NCI-H1436 (cell line): ENCODE measurements at regions not wholly inside any gene's neighbourhood (a gene's known extent, or its start where the extent isn't known, plus 50 kb on each side); places are given as distances from the start of the nearest gene placed in this dataset.

Experiments
- DNase-seq: peaks from one replicate; lab custom pipeline; 2025; lab: John Stamatoyannopoulos, UW

DNA sequence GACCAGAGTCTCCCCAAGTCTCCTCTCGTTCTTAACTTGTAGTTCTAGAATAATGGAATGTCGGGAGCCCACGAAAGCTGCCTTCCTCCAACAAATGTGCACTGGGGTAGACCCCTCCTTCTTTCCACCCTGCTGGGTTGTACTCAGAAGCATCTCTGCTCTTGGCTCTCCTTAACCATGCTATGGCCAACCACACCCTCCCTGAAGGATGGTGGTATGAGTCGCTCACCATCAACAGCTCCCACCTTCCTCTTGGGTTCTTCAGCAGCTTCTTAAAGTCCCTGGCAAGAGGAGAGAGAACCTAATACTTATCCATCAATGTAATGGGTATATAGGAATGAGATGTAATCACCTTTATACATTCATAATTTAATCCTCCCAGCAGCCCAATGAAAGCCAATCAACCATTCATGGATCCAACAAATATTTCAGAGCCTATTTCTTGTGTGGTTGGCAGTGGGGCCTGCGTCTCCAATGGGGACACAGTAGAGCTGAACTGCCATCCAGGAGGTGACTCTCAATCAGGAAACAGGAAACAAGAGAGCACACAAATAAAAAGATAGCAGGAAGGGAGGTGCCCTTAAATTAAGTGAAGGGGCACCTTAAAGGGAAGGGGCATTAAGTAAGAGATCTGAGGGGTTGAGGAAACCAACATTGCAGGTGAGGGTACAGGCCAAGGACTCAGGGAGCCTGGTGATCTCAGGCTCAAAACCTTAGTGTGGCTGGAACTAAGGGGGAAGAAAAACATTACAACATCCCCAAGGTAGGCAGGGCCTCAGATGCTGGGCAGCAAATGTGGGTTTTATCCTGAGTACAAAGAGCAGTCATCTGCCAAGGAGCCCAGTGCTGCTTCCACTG, 64.4 kb upstream of the ETS2 start:
- no peak for DNase-seq

DNA sequence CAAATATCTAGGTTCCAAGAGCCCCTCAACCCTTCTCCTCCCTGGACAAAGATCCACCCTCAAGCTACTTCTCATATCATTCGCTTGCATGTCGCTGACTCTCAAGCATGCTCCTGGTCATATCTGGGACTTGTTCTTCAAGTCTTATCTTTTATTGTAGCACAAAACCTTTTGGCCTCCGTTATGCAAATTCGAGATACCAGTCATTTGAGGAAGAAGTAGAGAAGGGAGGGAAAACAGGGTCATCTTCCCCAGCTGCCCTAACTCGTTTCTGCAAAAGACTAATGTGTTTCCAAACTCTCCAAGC, 63.8 kb upstream of the ETS2 start:
- DNase-seq: no peak

DNA sequence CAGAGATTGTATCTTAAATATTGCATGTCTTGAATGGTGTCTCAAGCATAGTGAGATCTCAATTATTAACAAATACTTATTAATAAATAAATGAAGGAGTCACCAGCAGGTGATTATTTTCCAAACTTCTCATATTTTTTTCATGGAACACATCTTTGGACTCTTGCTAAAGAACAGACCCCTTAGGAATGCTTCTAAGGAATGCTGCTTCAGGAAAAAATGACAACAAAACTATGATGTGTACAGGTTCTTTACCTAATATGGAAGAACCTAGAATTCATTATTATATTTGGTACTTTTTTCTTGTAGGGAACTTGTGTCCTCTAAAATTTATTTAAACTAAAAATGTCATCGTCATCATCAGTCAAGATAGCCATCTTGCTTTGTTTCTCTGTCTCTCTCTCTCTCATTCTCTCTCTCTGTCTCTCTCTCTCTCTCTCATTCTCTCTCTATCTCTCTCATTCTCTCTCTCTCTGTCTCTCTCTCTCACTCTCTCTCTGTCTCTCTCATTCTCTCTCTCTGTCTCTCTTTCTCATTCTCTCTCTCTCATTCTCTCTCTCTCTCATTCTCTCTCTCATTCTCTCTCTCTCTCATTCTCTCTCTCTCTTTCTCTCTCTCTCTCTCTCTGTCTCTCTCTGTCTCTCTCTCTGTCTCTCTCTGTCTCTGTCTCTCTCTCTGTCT, 63.0 kb upstream of the ETS2 start:
- DNase-seq: no peak

DNA sequence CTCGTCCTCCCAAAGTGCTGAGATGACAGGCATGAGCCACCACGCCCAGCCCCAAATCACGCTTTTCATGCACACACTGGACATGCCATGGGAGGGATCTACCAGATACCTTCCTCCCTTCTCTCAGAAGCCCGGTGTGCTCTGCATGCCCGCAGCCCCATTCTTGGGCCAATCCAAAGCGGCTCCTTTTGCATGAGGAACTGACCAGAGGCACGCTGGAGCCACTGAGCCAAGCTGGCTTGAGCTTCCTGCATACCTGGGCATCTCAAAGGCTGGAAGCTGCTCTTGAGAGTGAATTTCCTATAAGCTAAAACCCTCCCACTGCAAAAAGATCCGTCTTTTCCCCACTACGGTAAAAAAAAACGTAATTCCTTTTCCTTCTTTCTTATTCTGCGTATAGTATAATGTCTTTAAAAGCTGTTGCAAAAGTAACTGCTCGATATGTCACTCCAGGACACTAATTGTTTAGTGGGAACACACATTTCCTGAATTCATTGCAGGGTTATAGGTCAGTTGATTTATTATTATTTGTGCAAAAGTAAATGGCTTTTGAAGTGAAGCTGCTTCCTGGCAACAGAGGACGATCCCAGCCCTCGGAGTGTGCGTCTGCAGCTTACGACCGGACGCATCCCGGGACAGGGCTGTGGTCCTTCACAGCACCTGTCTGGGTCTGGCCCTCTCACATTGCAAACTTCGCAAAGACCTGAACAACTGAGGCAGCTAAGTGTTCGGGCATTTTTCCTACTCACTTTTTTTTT, 61.8 kb upstream of the ETS2 start:
- no peak for DNase-seq

DNA sequence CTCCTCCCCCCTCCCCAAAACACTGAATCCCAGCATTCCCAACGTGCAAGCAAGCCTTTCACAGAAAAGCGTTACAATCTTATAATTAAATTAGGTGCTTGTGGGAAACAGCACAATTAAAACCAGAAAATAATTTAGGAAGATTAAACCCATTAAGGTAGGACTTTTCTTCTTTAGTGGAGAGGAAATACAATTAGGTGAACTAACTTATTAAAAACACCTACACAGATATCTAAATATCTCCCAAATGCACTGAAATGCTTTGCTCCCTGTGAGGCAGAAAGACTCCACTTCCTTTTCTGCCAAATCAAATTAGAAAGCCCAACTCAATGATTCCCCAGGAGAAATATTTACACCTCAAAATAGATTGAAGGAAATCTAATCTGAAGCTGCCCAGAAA, 60.9 kb upstream of the ETS2 start:
- no peak for DNase-seq

DNA sequence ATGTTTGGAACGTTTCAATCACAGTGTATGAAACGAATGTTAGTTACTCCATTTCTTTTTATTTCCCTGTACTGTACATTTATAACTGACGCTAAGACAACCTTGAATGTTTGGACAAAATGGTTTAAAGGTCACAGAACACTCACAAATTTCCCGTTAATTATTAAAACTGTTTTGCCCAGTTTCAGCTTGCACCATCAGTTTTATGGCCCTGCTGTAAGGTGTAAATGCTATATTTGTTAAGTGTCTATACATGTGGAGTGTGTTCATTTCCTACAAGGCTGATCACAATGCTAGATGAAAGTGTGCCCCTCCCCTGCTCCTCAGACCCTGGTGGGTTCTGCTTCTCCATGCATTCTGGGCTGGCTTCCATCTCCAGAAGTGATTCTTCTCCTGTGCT, 57.9 kb upstream of the ETS2 start:
- DNase-seq: no peak

DNA sequence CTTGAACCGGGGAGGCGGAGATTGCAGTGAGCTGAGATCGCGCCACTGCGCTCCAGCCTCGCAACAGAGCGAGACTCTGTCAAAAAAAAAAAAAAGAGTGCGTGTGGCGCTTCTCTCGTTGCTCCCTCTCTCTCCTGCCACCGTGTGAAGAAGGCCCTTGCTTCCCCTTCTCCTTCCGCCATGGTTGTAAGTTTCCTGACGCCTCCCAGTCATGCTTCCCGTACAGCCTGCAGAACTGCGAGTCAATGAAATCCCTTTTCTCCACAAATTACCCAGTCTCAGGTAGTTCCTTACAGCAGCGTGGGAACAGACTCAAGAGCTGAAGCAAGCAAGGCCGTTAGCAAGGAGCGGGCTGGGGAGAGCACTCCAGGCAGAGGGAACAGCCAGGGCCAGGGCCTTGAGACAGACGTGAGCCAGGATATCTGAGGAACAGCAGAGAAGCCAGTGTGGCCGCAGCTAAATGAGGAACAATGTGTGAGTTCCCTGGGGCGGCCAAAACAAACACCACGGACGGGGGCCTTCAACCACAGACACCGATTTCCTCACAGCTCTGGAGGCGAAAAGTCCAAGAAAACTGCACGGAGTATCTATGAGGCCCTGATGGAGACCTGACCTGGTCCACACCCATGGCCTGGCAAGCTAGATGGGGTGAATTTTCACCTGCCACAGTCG, 54.2 kb upstream of the ETS2 start:
- no peak for DNase-seq

DNA sequence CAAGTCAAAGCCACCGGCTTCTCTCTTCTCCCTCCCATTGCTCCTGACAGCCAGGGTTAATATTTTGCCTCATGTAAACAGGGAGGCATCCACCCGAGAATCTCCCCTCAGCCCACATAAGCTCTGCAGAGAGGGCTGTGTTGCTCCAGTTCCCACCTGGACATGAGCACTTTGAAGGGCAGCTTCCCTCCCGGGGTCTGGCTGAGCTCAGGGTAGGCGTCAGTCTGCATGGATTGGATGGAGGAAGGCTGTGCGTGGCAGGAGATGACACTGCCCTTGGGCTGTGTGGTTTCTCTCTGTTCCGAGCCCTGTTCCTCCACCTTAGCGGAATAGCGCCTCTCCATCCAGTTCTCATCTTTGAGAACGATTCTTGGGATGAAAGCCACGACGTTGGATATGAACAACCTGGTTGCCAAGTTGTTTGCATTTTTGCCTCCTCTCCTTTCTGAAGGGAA, 53.7 kb upstream of the ETS2 start:
- DNase-seq: no peak

DNA sequence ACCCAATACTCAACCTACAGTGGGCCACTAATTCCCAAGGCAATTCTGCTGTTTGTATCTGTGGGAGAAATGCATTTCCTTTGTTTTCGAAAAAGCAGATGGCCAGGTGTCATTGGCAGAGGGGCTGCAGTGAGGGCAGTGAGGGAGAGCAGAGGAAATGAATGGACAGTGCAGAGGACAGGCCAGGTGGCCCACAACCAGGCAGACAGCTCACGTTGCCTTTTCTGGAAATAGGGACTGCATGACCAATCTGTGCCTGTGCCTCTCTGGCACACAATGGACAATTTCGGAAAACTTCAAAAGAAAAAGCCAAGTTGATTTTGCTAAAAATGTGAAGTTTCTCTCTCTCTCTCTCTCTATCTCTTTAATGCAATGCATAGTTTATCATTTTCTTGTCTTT, 52.6 kb upstream of the ETS2 start:
- no peak for DNase-seq

DNA sequence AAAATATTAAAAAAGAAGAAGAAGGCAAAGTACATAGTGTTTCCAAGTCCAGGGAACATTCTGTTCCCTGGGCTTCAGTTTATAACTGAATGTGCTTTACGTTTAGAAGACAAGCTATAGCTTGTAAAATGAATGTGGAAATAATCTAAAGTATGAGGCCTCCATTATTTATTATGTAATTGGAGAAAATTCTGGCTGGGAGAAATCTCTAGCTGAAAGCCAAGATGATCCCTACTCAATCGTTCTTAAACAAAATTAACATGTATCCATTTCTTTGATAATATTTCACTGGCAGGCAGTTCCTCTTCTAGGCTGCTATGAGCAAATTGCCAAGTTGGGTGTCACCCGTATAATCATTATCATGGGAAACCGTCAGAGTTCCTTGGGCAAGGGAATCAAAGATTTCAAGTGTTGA, 52.2 kb upstream of the ETS2 start:
- no peak for DNase-seq
